ENCODE measurements at regions not wholly inside any gene's neighbourhood (a gene's known extent, or its start where the extent isn't known, plus 50 kb on each side); places are given as distances from the start of the nearest gene placed in this dataset.

GRCh38 chr1:82695443-82695842 is 894.7 kb downstream of the ADGRL2 start:
- Histone ChIP-seq H2AFZ (replicated peaks) (no peak overlapping the region), H4K20me1 (ENCODE audit: low read depth) (no peaks in the 10 kb centered on the region), H3K27ac (no peak overlapping the region), H3K4me2 (no peak overlapping the region), H3K9ac (no peak overlapping the region), H3F3A (ENCODE audit: low read depth) (no peaks in the 10 kb centered on the region), H3K4me1 (no peaks in the 10 kb centered on the region), H3K9me3 (ENCODE audit: low read depth) (no peaks in the 10 kb centered on the region), H3K36me3 (no peaks in the 10 kb centered on the region), H3K79me2 (ENCODE audit: low read depth) (no peaks in the 10 kb centered on the region), H3K27me3 (no peaks in the 10 kb centered on the region), H3K4me3 (no peak overlapping the region)
- Mint-ChIP-seq H3K4me1 (peaks cover 2% of the 10 kb centered on the region), H3K27ac (no peak overlapping the region), H3K9me3 (peaks cover 2% of the 10 kb centered on the region), H3K36me3 (no peaks in the 10 kb centered on the region), H3K27me3 (ENCODE audit: insufficient read depth, low read depth) (no peaks in the 10 kb centered on the region), H3K4me3 (no peak overlapping the region)
- no peak for DNase-seq (ENCODE audit: low spot score)
- TF ChIP-seq CTCF (IDR thresholded peaks at IDR 0.05), result no peak
- no peak for TF ChIP-seq EZH2phosphoT487 (IDR thresholded peaks at IDR 0.05)
- TF ChIP-seq EZH2 (IDR thresholded peaks at IDR 0.05), result no peak

GRCh38 chr1:82690411-82690810 is 889.7 kb downstream of the ADGRL2 start:
- Mint-ChIP-seq H3K9me3 (peaks cover 21% of the 10 kb centered on the region), H3K27me3 (ENCODE audit: insufficient read depth, low read depth) (peaks cover 5% of the 10 kb centered on the region), H3K36me3 (peaks cover 3% of the 10 kb centered on the region), H3K4me3 (no peak overlapping the region), H3K4me1 (peaks cover under 1% of the 10 kb centered on the region), H3K27ac (no peak overlapping the region)
- Histone ChIP-seq H3K9me3 (ENCODE audit: low read depth) (no peaks in the 10 kb centered on the region), H3K79me2 (ENCODE audit: low read depth) (no peaks in the 10 kb centered on the region), H3K36me3 (no peaks in the 10 kb centered on the region), H3K27me3 (no peaks in the 10 kb centered on the region), H4K20me1 (ENCODE audit: low read depth) (no peaks in the 10 kb centered on the region), H3K4me1 (no peaks in the 10 kb centered on the region), H3K9ac (no peak overlapping the region), H3F3A (ENCODE audit: low read depth) (no peaks in the 10 kb centered on the region), H3K4me2 (no peak overlapping the region), H3K4me3 (no peak overlapping the region), H3K27ac (no peak overlapping the region), H2AFZ (replicated peaks) (no peak overlapping the region)
- DNase-seq (ENCODE audit: low spot score), result no peak
- TF ChIP-seq CTCF (IDR thresholded peaks at IDR 0.05) (no peak), EZH2phosphoT487 (IDR thresholded peaks at IDR 0.05) (no peak), EZH2 (IDR thresholded peaks at IDR 0.05) (no peak)

- peaks cover 3% of the 10 kb centered on the region for H3K36me3 Mint-ChIP-seq
Measured at GRCh38 chr1:82689217-82689616, 888.5 kb downstream of the ADGRL2 start.

More at GRCh38 chr1:82689217-82689616, 888.5 kb downstream of the ADGRL2 start:
- H3K27ac ChIP-seq, result no peak overlapping the region
- peaks cover 6% of the 10 kb centered on the region for H3K9me3 ChIP-seq (ENCODE audit: low read depth)
- no peaks in the 10 kb centered on the region for H4K20me1 ChIP-seq (ENCODE audit: low read depth)
- no peaks in the 10 kb centered on the region for H3K4me1 Mint-ChIP-seq
- no peak for TF ChIP-seq EZH2phosphoT487 (IDR thresholded peaks at IDR 0.05)
- no peak for TF ChIP-seq EZH2 (IDR thresholded peaks at IDR 0.05)
- no peak for TF ChIP-seq CTCF (IDR thresholded peaks at IDR 0.05)
- H3K9me3 Mint-ChIP-seq, result peaks cover 19% of the 10 kb centered on the region
- H3K27me3 Mint-ChIP-seq (ENCODE audit: insufficient read depth, low read depth), result peaks cover 5% of the 10 kb centered on the region
- no peak overlapping the region for H3K9ac ChIP-seq
- H3K79me2 ChIP-seq (ENCODE audit: low read depth), result no peaks in the 10 kb centered on the region
- H3F3A ChIP-seq (ENCODE audit: low read depth), result no peaks in the 10 kb centered on the region
- no peaks in the 10 kb centered on the region for H3K4me1 ChIP-seq
- no peaks in the 10 kb centered on the region for H3K27me3 ChIP-seq
- no peak overlapping the region for H3K27ac Mint-ChIP-seq
- no peak overlapping the region for H3K4me2 ChIP-seq
- no peak for DNase-seq (ENCODE audit: low spot score)
- no peak overlapping the region for H3K4me3 Mint-ChIP-seq
- no peak overlapping the region for H2AFZ ChIP-seq (replicated peaks)
- no peaks in the 10 kb centered on the region for H3K36me3 ChIP-seq
- H3K4me3 ChIP-seq, result no peak overlapping the region
